ENCODE measurements at regions not wholly inside any gene's neighbourhood (a gene's known extent, or its start where the extent isn't known, plus 50 kb on each side); places are given as distances from the start of the nearest gene placed in this dataset.
A peak's percentile ranks its signal among the peaks of the same experiment; 100 is the strongest.

GRCh38 chr2:224325941-224326340 lies 76.0 kb downstream of the FAM124B start:
- DNase-seq (ENCODE audit: low spot score), result no peak

GRCh38 chr2:224324604-224325003 lies 77.3 kb downstream of the FAM124B start:
- no peak for DNase-seq (ENCODE audit: low spot score)

- DNase-seq (ENCODE audit: low spot score), result no peak
Measured at GRCh38 chr2:224320660-224321059, 81.2 kb downstream of the FAM124B start.

- no peak for DNase-seq (ENCODE audit: low spot score)
Measured at GRCh38 chr2:224319750-224320149, 82.2 kb downstream of the FAM124B start.

GRCh38 chr2:224312741-224313140 lies 89.2 kb downstream of the FAM124B start:
- DNase-seq (ENCODE audit: low spot score), result no peak

- no peak for DNase-seq (ENCODE audit: low spot score)
Measured at GRCh38 chr2:224310943-224311625, 90.8 kb downstream of the FAM124B start.

GRCh38 chr2:224309176-224309575 lies 92.7 kb downstream of the FAM124B start:
- no peak for DNase-seq (ENCODE audit: low spot score)

GRCh38 chr2:224308272-224308911 lies 93.5 kb downstream of the FAM124B start:
- no peak for DNase-seq (ENCODE audit: low spot score)

GRCh38 chr2:224302952-224303351 lies 99.0 kb downstream of the FAM124B start:
- DNase-seq (ENCODE audit: low spot score), result no peak

- DNase-seq (ENCODE audit: low spot score), result no peak
Measured at GRCh38 chr2:224293976-224294375, 107.9 kb downstream of the FAM124B start.

- DNase-seq (ENCODE audit: low spot score), result no peak
Measured at GRCh38 chr2:224287531-224287930, 114.4 kb downstream of the FAM124B start.

- no peak for DNase-seq (ENCODE audit: low spot score)
Measured at GRCh38 chr2:224286923-224287322, 115.0 kb downstream of the FAM124B start.

GRCh38 chr2:224284134-224284946 lies 117.6 kb downstream of the FAM124B start:
- peak; percentile 40 for DNase-seq (ENCODE audit: low spot score)

- DNase-seq (ENCODE audit: low spot score), result no peak
Measured at GRCh38 chr2:224283466-224283965, 118.4 kb downstream of the FAM124B start.

- no peak for DNase-seq (ENCODE audit: low spot score)
Measured at GRCh38 chr2:224281374-224281773, 120.5 kb downstream of the FAM124B start.

- DNase-seq (ENCODE audit: low spot score), result no peak
Measured at GRCh38 chr2:224278531-224278930, 123.4 kb downstream of the FAM124B start.

GRCh38 chr2:224276251-224276650 lies 125.7 kb downstream of the FAM124B start:
- no peak for DNase-seq (ENCODE audit: low spot score)

GRCh38 chr2:224272237-224272910 lies 129.5 kb downstream of the FAM124B start:
- no peak for DNase-seq (ENCODE audit: low spot score)

GRCh38 chr2:224271617-224272236 lies 130.2 kb downstream of the FAM124B start:
- no peak for DNase-seq (ENCODE audit: low spot score)

- DNase-seq (ENCODE audit: low spot score), result no peak
Measured at GRCh38 chr2:224268441-224268840, 133.5 kb downstream of the FAM124B start.

- no peak for DNase-seq (ENCODE audit: low spot score)
Measured at GRCh38 chr2:224264259-224264658, 137.6 kb downstream of the FAM124B start.

GRCh38 chr2:224263571-224264043 lies 138.3 kb downstream of the FAM124B start:
- no peak for DNase-seq (ENCODE audit: low spot score)

Data from hematopoietic multipotent progenitor cell treated with erythropoietin and hydrocortisone succinate and interleukin-3 and kit ligand, for 15 days (in vitro differentiated cells).